MM.1S (cell line): ENCODE measurements at regions not wholly inside any gene's neighbourhood (a gene's known extent, or its start where the extent isn't known, plus 50 kb on each side); places are given as distances from the start of the nearest gene placed in this dataset.

Experiments
- DNase-seq: peaks from one replicate; pipeline ENCODE4 v3.0.0-alpha.2; 2015
- H2AFZ ChIP-seq: fragments of 300-600 bp; sonication (generic); 2 replicates; pipeline ENCODE4 v1.6.0; 2016; ENCODE audit warnings: antibody characterized with exemption, low read length
- H3F3A ChIP-seq: fragments of 300-600 bp; sonication (generic); 2 replicates; pipeline ENCODE4 v1.6.1; 2016; ENCODE audit warnings: mild to moderate bottlenecking, antibody characterized with exemption, low read length, moderate library complexity, mixed read lengths; ENCODE audit not compliant: insufficient read depth
- H3K27ac ChIP-seq: fragments of 300-600 bp; sonication (generic); 2 replicates; pipeline ENCODE4 v1.5.1; 2016; ENCODE audit warnings: mild to moderate bottlenecking, low read length
- H3K27me3 ChIP-seq: fragments of 300-600 bp; sonication (generic); replicated peaks from 2 replicates; pipeline ENCODE4 v1.6.0; 2016; ENCODE audit warnings: low read length; ENCODE audit not compliant: insufficient read depth
- H3K36me3 ChIP-seq: fragments of 300-600 bp; sonication (generic); replicated peaks from 2 replicates; pipeline ENCODE4 v1.6.1; 2016; ENCODE audit warnings: mild to moderate bottlenecking, low read length, mixed read lengths; ENCODE audit not compliant: insufficient read depth
- H3K4me1 ChIP-seq: fragments of 300-600 bp; sonication (generic); 2 replicates; pipeline ENCODE4 v1.6.1; 2016; ENCODE audit warnings: low read length, mixed read lengths
- H3K4me2 ChIP-seq: fragments of 300-600 bp; sonication (generic); 2 replicates; pipeline ENCODE4 v1.6.0; 2016; ENCODE audit warnings: low read depth, low read length
- H3K4me3 ChIP-seq: fragments of 300-600 bp; sonication (generic); 2 replicates; pipeline ENCODE4 v1.5.1; 2016; ENCODE audit warnings: low read length, mixed read lengths
- H3K79me2 ChIP-seq: fragments of 300-600 bp; sonication (generic); 2 replicates; pipeline ENCODE4 v1.6.1; 2016; ENCODE audit warnings: mixed run types, low read length, mixed read lengths
- H3K9ac ChIP-seq: fragments of 300-600 bp; sonication (generic); 2 replicates; pipeline ENCODE4 v1.6.1; 2016; ENCODE audit warnings: low read length, mixed read lengths
- H3K9me2 ChIP-seq: fragments of 300-600 bp; sonication (generic); replicated peaks from 2 replicates; pipeline ENCODE4 v1.6.1; 2016; ENCODE audit warnings: mild to moderate bottlenecking, low read length, mixed read lengths; ENCODE audit not compliant: insufficient read depth
- H3K9me3 ChIP-seq: fragments of 300-600 bp; sonication (generic); replicated peaks from 2 replicates; pipeline ENCODE4 v1.6.1; 2016; ENCODE audit warnings: mild to moderate bottlenecking, low read length, mixed read lengths; ENCODE audit not compliant: insufficient read depth
- H4K20me1 ChIP-seq: fragments of 300-600 bp; sonication (generic); 2 replicates; pipeline ENCODE4 v1.6.1; 2016; ENCODE audit warnings: mild to moderate bottlenecking, low read length, moderate library complexity, mixed read lengths; ENCODE audit not compliant: insufficient read depth
- EZH2 ChIP-seq: fragments of 300-600 bp; sonication (generic); optimal IDR thresholded peaks from 2 replicates; pipeline ENCODE3; 2017; ENCODE audit warnings: low read depth, mild to moderate bottlenecking, antibody characterized with exemption, low read length, mixed read lengths
- EZH2phosphoT487 ChIP-seq: fragments of 300-600 bp; sonication (generic); IDR thresholded peaks from 2 replicates; pipeline ENCODE4 v1.6.1; 2018; ENCODE audit warnings: antibody characterized with exemption, low read length
- TF ChIP-seq, protein P1 (sequence below): fragments of 300-600 bp; sonication (generic); IDR thresholded peaks from 2 replicates; pipeline ENCODE4 v1.5.1; 2016; ENCODE audit warnings: antibody characterized with exemption, low read length, mixed read lengths

DNA sequence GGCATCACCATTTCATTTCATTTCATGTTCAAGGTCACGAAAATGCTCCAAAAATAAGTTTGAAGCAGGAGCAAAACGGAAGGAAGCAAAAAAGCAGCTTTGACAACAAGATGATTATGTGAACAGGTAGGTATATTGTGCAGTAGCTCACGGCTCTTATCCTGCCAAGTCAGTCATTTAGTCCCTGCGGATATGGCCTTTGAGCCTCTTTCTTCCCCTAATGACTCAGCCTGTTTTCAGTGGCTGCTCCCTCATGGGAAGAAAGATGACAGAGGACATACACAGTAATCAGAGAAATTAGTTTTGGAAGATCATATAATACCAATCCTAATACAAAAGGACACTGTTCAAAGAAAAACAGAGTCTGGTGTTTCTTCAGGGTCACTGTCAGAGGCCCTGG is 155.8 kb upstream of the GRAMD2B start:
- no peaks in the 10 kb centered on the region for H3K27me3 ChIP-seq
- H4K20me1 ChIP-seq = no peaks in the 10 kb centered on the region
- no peak overlapping the region for H3K4me2 ChIP-seq
- H3K9me2 ChIP-seq = no peaks in the 10 kb centered on the region
- no peak for TF ChIP-seq EZH2phosphoT487
- TF ChIP-seq, protein P1, sequence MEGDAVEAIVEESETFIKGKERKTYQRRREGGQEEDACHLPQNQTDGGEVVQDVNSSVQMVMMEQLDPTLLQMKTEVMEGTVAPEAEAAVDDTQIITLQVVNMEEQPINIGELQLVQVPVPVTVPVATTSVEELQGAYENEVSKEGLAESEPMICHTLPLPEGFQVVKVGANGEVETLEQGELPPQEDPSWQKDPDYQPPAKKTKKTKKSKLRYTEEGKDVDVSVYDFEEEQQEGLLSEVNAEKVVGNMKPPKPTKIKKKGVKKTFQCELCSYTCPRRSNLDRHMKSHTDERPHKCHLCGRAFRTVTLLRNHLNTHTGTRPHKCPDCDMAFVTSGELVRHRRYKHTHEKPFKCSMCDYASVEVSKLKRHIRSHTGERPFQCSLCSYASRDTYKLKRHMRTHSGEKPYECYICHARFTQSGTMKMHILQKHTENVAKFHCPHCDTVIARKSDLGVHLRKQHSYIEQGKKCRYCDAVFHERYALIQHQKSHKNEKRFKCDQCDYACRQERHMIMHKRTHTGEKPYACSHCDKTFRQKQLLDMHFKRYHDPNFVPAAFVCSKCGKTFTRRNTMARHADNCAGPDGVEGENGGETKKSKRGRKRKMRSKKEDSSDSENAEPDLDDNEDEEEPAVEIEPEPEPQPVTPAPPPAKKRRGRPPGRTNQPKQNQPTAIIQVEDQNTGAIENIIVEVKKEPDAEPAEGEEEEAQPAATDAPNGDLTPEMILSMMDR = no peak
- no peak for TF ChIP-seq EZH2
- DNase-seq = no peak
- no peaks in the 10 kb centered on the region for H3F3A ChIP-seq
- no peaks in the 10 kb centered on the region for H3K36me3 ChIP-seq
- no peak overlapping the region for H3K9ac ChIP-seq
- no peak overlapping the region for H3K27ac ChIP-seq
- no peaks in the 10 kb centered on the region for H3K9me3 ChIP-seq
- H3K4me3 ChIP-seq = no peak overlapping the region
- no peaks in the 10 kb centered on the region for H3K79me2 ChIP-seq
- H3K4me1 ChIP-seq = no peaks in the 10 kb centered on the region
- no peak overlapping the region for H2AFZ ChIP-seq

DNA sequence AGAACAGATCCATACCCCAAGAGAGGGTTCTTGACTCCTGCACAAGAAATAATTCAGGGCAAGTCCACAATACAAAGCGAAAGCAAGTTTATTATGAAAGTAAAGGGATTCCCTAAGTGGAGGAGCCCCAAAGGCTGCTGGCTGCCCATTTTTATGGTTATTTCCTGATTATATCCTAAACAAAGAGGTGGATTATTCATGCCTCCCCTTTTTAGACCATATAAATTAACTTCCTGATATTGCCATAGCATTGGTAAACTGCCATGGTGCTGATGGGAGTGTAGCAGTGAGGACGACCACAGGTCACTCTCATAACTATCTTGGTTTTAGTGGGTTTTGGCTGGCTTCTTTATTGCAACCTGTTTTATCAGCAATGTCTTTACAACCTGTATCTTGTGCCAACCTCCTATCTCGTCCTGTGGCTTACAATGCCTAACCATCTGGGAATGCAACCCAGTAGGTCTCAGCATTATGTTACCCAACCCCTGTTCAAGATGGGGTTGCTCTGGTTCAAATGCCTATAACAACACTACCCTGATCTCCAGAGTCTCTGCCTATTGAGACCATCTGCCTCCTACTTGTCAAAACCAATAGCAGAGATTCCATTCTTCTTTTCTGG is 154.4 kb upstream of the GRAMD2B start:
- Histone ChIP-seq H3K9ac (no peak overlapping the region), H2AFZ (no peak overlapping the region), H3K27ac (no peak overlapping the region), H3K9me2 (no peaks in the 10 kb centered on the region), H3K9me3 (no peaks in the 10 kb centered on the region), H3K36me3 (no peaks in the 10 kb centered on the region), H3K4me2 (no peak overlapping the region), H4K20me1 (no peaks in the 10 kb centered on the region), H3K4me3 (no peak overlapping the region), H3K27me3 (no peaks in the 10 kb centered on the region), H3K79me2 (no peaks in the 10 kb centered on the region), H3K4me1 (no peaks in the 10 kb centered on the region), H3F3A (no peaks in the 10 kb centered on the region)
- DNase-seq = no peak
- TF ChIP-seq EZH2 (no peak), EZH2phosphoT487 (no peak)
- TF ChIP-seq, protein P1 = no peak

DNA sequence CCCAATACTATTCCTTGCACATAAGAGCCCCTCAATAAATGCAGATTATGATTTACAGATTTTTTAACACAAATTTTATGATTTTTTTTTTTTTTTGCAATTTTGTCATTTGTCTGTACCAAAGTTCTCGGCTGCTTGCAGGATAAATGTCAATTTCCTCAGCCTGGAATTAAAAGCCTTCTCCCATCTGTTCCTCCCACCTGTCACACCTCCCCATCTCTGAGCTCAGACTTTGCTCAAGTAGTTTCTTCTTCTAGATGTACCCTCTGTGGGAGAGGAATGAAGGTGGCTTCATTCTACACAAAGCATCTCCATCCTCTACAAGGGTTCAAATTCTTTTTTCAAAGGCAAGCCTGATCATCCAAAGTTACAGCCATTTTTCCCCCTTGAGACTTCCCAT is 153.7 kb upstream of the GRAMD2B start:
- Histone ChIP-seq H3K9me2 (no peaks in the 10 kb centered on the region), H3K4me1 (no peaks in the 10 kb centered on the region), H3K79me2 (no peaks in the 10 kb centered on the region), H3F3A (no peaks in the 10 kb centered on the region), H3K4me3 (no peak overlapping the region), H3K9ac (no peak overlapping the region), H3K4me2 (no peak overlapping the region), H4K20me1 (no peaks in the 10 kb centered on the region), H3K36me3 (no peaks in the 10 kb centered on the region), H3K27me3 (no peaks in the 10 kb centered on the region), H2AFZ (no peak overlapping the region), H3K9me3 (no peaks in the 10 kb centered on the region), H3K27ac (no peak overlapping the region)
- no peak for DNase-seq
- TF ChIP-seq, protein P1 = no peak
